Keratinocyte (primary cell): ENCODE measurements at regions not wholly inside any gene's neighbourhood (a gene's known extent, or its start where the extent isn't known, plus 50 kb on each side); places are given as distances from the start of the nearest gene placed in this dataset.

Experiments
- DNase-seq: peaks from one replicate; pipeline ENCODE4 v3.0.0-alpha.2; 2011; ENCODE audit warnings: low read depth, missing footprints, low spot score
- FAIRE-seq: peaks from 2 replicates; lab custom pipeline; 2011; peaks lifted over from hg19 to GRCh38; lab: Jason Lieb, UNC
- H2AFZ ChIP-seq: 2 replicates; pipeline ENCODE4 v1.6.0; 2012; ENCODE audit warnings: low read length, control low read depth, inconsistent platforms; ENCODE audit not compliant: control insufficient read depth
- H3K27ac ChIP-seq: 2 replicates; pipeline ENCODE4 v1.5.1; 2011; ENCODE audit warnings: low read length; ENCODE audit not compliant: control insufficient read depth, insufficient read depth
- H3K27me3 ChIP-seq: 3 replicates; pipeline ENCODE4 v1.6.0; 2011; ENCODE audit warnings: low read length; ENCODE audit not compliant: control insufficient read depth, insufficient read depth; ENCODE audit errors: extremely low read depth
- H3K36me3 ChIP-seq, 2 experiments: 2 replicates in 1 of 2; 3 replicates in 1 of 2; pipeline ENCODE4 v1.5.1; 2011; ENCODE audit warnings: low read length in 2 of 2, mild to moderate bottlenecking in 1 of 2; ENCODE audit not compliant: control insufficient read depth in 2 of 2, insufficient read depth in 2 of 2; ENCODE audit errors: extremely low read depth in 1 of 2
- H3K4me1 ChIP-seq: 3 replicates; pipeline ENCODE4 v1.5.1; 2011; ENCODE audit warnings: low read length; ENCODE audit not compliant: control insufficient read depth, insufficient read depth; ENCODE audit errors: extremely low read depth
- H3K4me2 ChIP-seq: 3 replicates; pipeline ENCODE4 v1.6.0; 2011; ENCODE audit warnings: low read depth, low read length; ENCODE audit not compliant: control insufficient read depth, insufficient read depth; ENCODE audit errors: extremely low read depth
- H3K4me3 ChIP-seq, 3 experiments: fragments of 200-600 bp in 1 of 3; sonication (generic) in 1 of 3; 2 replicates in 2 of 3; 3 replicates in 1 of 3; pipeline ENCODE4 v1.5.1; 2011 to 2016; ENCODE audit warnings: low read length in 3 of 3, mild to moderate bottlenecking in 3 of 3, control low read depth in 2 of 3, inconsistent platforms in 1 of 3, low read depth in 1 of 3, mixed read lengths in 1 of 3, mixed run types in 1 of 3, moderate library complexity in 1 of 3; ENCODE audit not compliant: control insufficient read depth in 2 of 3, insufficient read depth in 2 of 3; ENCODE audit errors: extremely low read depth in 1 of 3
- H3K79me2 ChIP-seq: 2 replicates; pipeline ENCODE4 v1.6.0; 2012; ENCODE audit warnings: low read length; ENCODE audit not compliant: control insufficient read depth, insufficient read depth
- H3K9ac ChIP-seq: 3 replicates; pipeline ENCODE4 v1.6.0; 2011; ENCODE audit warnings: low read length; ENCODE audit not compliant: control insufficient read depth, insufficient read depth; ENCODE audit errors: extremely low read depth
- H3K9me1 ChIP-seq: 3 replicates; pipeline ENCODE4 v1.6.0; 2011; ENCODE audit warnings: low read length; ENCODE audit not compliant: control insufficient read depth, insufficient read depth; ENCODE audit errors: extremely low read depth
- H3K9me3 ChIP-seq: 2 replicates; pipeline ENCODE4 v1.5.1; 2012; ENCODE audit warnings: low read depth, low read length; ENCODE audit not compliant: control insufficient read depth
- H4K20me1 ChIP-seq: 3 replicates; pipeline ENCODE4 v1.6.0; 2011; ENCODE audit warnings: low read length; ENCODE audit not compliant: control insufficient read depth, insufficient read depth; ENCODE audit errors: extremely low read depth
- EZH2 ChIP-seq: IDR thresholded peaks from one replicate; pipeline ENCODE4 v1.6.1; 2012; ENCODE audit warnings: inconsistent platforms, mild to moderate bottlenecking, low read length, moderate library complexity
- dilution Hi-C: fragments of 300-500 bp; cut with MboI; formaldehyde crosslinking; loops from one replicate; pipeline ENCODE4 v1.7.0; 2020; ENCODE audit warnings: low sequenced_read_pairs; ENCODE audit not compliant: extremely low pct_ligation_motif_present
- TF ChIP-seq, protein P1 (sequence below), 3 experiments: IDR thresholded peaks in 1 of 3; conservative IDR thresholded peaks in 1 of 3; optimal IDR thresholded peaks in 1 of 3; 2 replicates in 2 of 3; 3 replicates in 1 of 3; pipeline versions ENCODE3 to v1.5.1; 2011; ENCODE audit warnings: low read length in 3 of 3, mild to moderate bottlenecking in 3 of 3, moderate library complexity in 2 of 3, control low read depth in 1 of 3, inconsistent platforms in 1 of 3; ENCODE audit not compliant: insufficient read depth in 2 of 3; ENCODE audit errors: extremely low read depth in 1 of 3

DNA sequence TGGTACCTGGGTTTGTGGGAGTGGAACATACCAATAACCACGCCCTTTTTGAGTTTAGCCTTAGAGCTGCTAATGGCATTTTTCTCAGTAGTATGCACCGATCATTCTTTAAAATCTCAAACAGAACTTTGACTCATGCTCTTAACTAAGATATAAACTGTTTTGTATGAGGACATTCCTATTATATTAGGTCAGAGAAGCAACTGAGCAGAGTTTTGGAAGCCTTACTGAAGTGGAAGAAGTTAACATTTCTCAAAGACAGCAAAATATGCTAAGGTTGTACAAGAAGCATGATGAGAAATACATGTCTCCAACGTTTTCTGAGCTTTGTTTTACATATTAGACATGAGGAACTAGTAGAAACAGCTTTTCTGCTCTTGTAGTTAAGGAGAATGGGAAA lies 819.2 kb downstream of the FSCB start:
- FAIRE-seq = no peak
- dilution Hi-C loops = no loop called here

DNA sequence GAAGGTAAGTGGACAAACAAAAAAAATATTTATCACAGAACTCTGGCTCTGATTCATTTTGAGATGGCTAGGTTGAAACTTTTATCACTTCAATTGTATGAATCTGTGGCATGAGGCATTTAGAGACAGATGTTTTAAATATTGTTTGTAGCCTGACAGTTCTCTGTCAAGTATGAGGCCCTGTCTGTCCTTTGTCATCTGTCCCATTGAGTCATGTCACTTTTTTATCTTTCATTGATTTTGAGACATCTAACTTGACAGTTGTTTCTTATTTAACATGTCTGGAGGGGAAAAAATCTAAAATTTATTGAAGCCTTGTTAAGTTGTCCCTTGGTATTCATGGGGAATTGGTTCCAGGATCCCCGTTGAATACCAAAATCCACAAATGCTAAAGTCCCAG lies 829.5 kb downstream of the FSCB start:
- H3K4me3 ChIP-seq = no peak overlapping the region
- DNase-seq (no peak), FAIRE-seq (no peak)
- H4K20me1 ChIP-seq = no peaks in the 10 kb centered on the region
- no peaks in the 10 kb centered on the region for H3K27me3 ChIP-seq
- no peak overlapping the region for H2AFZ ChIP-seq
- H3K4me1 ChIP-seq = no peaks in the 10 kb centered on the region
- no peak for TF ChIP-seq EZH2
- TF ChIP-seq, protein P1, sequence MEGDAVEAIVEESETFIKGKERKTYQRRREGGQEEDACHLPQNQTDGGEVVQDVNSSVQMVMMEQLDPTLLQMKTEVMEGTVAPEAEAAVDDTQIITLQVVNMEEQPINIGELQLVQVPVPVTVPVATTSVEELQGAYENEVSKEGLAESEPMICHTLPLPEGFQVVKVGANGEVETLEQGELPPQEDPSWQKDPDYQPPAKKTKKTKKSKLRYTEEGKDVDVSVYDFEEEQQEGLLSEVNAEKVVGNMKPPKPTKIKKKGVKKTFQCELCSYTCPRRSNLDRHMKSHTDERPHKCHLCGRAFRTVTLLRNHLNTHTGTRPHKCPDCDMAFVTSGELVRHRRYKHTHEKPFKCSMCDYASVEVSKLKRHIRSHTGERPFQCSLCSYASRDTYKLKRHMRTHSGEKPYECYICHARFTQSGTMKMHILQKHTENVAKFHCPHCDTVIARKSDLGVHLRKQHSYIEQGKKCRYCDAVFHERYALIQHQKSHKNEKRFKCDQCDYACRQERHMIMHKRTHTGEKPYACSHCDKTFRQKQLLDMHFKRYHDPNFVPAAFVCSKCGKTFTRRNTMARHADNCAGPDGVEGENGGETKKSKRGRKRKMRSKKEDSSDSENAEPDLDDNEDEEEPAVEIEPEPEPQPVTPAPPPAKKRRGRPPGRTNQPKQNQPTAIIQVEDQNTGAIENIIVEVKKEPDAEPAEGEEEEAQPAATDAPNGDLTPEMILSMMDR (optimal IDR thresholded peaks at IDR 0.05 in 1 of 3, IDR thresholded peaks at IDR 0.05 in 1 of 3, conservative IDR thresholded peaks at IDR 0.05 in 1 of 3; ENCODE audit: extremely low read depth in 1 of 3, insufficient read depth in 2 of 3, low read length in 3 of 3) = no peak
- no peaks in the 10 kb centered on the region for H3K36me3 ChIP-seq
- dilution Hi-C loops = no loop called here
- no peak overlapping the region for H3K4me2 ChIP-seq
- H3K79me2 ChIP-seq = no peaks in the 10 kb centered on the region
- H3K27ac ChIP-seq = no peak overlapping the region
- H3K9me3 ChIP-seq = no peaks in the 10 kb centered on the region
- no peak overlapping the region for H3K9ac ChIP-seq
- H3K9me1 ChIP-seq = no peaks in the 10 kb centered on the region

More for the DNA sequence above, 819.2 kb downstream of the FSCB start:
- no peak overlapping the region for H3K9ac ChIP-seq
- H3K79me2 ChIP-seq = no peaks in the 10 kb centered on the region
- H3K9me1 ChIP-seq = no peaks in the 10 kb centered on the region
- no peak overlapping the region for H3K4me2 ChIP-seq
- no peak overlapping the region for H2AFZ ChIP-seq
- no peaks in the 10 kb centered on the region for H3K36me3 ChIP-seq
- no peaks in the 10 kb centered on the region for H3K4me1 ChIP-seq
- H3K27me3 ChIP-seq = no peaks in the 10 kb centered on the region
- TF ChIP-seq, protein P1 (optimal IDR thresholded peaks at IDR 0.05 in 1 of 3, IDR thresholded peaks at IDR 0.05 in 1 of 3, conservative IDR thresholded peaks at IDR 0.05 in 1 of 3; ENCODE audit: extremely low read depth in 1 of 3, insufficient read depth in 2 of 3, low read length in 3 of 3) = no peak
- TF ChIP-seq EZH2 = no peak
- H4K20me1 ChIP-seq = no peaks in the 10 kb centered on the region
- no peak overlapping the region for H3K4me3 ChIP-seq
- H3K27ac ChIP-seq = no peak overlapping the region
- no peak for DNase-seq
- H3K9me3 ChIP-seq = no peaks in the 10 kb centered on the region
